Peyer's patch (tissue), 4 donors: ENCODE measurements at regions not wholly inside any gene's neighbourhood (a gene's known extent, or its start where the extent isn't known, plus 50 kb on each side); places are given as distances from the start of the nearest gene placed in this dataset.
"Not testable (repeated sequence)": the region's sequence is repeated elsewhere in the genome, so short reads cannot be mapped to it uniquely, and the experiment has no call there.

Experiments
- DNase-seq, 3 donors: peaks; one replicate each; pipeline ENCODE4 v3.0.0-alpha.2; 2017 to 2019
- H3K27ac ChIP-seq, 4 donors: fragments of 200-600 bp; sonication (generic); one replicate each; pipeline ENCODE4 v1.5.1; 2016 to 2019
- H3K27me3 ChIP-seq, 2 donors: fragments of 200-600 bp; sonication (generic); one replicate each; pipeline ENCODE4 v1.5.1; 2019
- H3K36me3 ChIP-seq, 3 donors: fragments of 200-600 bp; sonication (generic); one replicate each; pipeline ENCODE4 v1.5.1; 2016 to 2019
- H3K4me1 ChIP-seq, 4 donors: fragments of 200-600 bp; sonication (generic); one replicate each; pipeline ENCODE4 v1.5.1; 2016 to 2019
- H3K4me3 ChIP-seq, 4 donors: fragments of 200-600 bp; sonication (generic); 1 replicate in 3 of 4; 2 replicates in 1 of 4; pipeline ENCODE4 v1.5.1; 2016 to 2019; ENCODE audit warnings: mild to moderate bottlenecking in 1 of 4
- H3K9me3 ChIP-seq, 4 donors: fragments of 200-600 bp; sonication (generic); one replicate each; pipeline ENCODE4 v1.5.1; 2016 to 2019; ENCODE audit warnings: mild to moderate bottlenecking in 1 of 4
- POLR2A ChIP-seq, 2 donors: fragments of 450-650 bp; IDR thresholded peaks; one replicate each; pipeline ENCODE4 v1.5.1; 2017; ENCODE audit warnings: antibody characterized with exemption in 2 of 2, mild to moderate bottlenecking in 2 of 2, moderate library complexity in 2 of 2
- TF ChIP-seq, protein P1 (sequence below), 6 experiments: fragments of 450-650 bp in 4 of 6; fragments of 200-600 bp in 2 of 6; sonication (generic) in 1 of 6; IDR thresholded peaks; one replicate each; pipeline ENCODE4 v1.5.1; 2017 to 2019; ENCODE audit warnings: antibody characterized with exemption in 6 of 6, mild to moderate bottlenecking in 3 of 6, moderate library complexity in 1 of 6

DNA sequence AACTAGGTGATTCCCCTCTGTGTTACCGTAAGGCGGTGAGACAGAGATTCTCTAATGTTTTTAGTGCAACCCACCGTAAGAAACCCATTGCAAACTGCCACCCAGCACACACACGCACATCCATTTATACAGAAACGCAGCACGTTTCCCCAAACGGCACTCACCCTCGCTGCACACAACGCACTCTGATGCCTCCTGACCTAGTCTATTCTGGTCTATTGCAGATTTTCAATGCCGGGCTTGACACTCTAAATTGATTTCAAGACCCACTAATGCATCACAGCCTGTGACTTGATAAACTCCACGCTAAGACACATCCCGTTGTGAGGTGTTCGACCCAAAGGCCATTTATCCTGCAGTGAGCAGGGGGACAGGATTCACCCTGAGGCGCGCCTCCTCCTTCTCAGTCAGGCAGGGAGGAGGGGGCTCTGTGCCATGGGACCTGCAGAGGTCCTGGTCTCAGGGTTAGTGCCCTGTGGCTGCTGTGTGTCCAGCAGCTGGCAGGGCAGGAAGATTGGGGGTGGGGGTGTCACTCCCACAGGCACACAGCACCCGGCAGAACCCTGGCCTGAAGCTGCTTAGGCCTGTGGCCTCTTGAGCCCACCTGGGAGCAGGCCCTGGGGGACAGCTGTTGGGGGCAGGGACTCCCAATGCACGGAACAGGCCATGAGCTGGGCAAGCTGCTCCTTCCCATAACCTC is 335.6 kb downstream of the PREX1 start:
- Histone ChIP-seq H3K4me1 (no peaks in the 10 kb centered on the region), H3K9me3 (no peaks in the 10 kb centered on the region), H3K4me3 (no peak overlapping the region), H3K27ac (no peak overlapping the region), H3K27me3 (no peaks in the 10 kb centered on the region), H3K36me3 (no peaks in the 10 kb centered on the region)
- no peak for DNase-seq
- no peak for TF ChIP-seq POLR2A (IDR thresholded peaks at IDR 0.05)
- TF ChIP-seq, protein P1, sequence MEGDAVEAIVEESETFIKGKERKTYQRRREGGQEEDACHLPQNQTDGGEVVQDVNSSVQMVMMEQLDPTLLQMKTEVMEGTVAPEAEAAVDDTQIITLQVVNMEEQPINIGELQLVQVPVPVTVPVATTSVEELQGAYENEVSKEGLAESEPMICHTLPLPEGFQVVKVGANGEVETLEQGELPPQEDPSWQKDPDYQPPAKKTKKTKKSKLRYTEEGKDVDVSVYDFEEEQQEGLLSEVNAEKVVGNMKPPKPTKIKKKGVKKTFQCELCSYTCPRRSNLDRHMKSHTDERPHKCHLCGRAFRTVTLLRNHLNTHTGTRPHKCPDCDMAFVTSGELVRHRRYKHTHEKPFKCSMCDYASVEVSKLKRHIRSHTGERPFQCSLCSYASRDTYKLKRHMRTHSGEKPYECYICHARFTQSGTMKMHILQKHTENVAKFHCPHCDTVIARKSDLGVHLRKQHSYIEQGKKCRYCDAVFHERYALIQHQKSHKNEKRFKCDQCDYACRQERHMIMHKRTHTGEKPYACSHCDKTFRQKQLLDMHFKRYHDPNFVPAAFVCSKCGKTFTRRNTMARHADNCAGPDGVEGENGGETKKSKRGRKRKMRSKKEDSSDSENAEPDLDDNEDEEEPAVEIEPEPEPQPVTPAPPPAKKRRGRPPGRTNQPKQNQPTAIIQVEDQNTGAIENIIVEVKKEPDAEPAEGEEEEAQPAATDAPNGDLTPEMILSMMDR (IDR thresholded peaks at IDR 0.05): no peak

DNA sequence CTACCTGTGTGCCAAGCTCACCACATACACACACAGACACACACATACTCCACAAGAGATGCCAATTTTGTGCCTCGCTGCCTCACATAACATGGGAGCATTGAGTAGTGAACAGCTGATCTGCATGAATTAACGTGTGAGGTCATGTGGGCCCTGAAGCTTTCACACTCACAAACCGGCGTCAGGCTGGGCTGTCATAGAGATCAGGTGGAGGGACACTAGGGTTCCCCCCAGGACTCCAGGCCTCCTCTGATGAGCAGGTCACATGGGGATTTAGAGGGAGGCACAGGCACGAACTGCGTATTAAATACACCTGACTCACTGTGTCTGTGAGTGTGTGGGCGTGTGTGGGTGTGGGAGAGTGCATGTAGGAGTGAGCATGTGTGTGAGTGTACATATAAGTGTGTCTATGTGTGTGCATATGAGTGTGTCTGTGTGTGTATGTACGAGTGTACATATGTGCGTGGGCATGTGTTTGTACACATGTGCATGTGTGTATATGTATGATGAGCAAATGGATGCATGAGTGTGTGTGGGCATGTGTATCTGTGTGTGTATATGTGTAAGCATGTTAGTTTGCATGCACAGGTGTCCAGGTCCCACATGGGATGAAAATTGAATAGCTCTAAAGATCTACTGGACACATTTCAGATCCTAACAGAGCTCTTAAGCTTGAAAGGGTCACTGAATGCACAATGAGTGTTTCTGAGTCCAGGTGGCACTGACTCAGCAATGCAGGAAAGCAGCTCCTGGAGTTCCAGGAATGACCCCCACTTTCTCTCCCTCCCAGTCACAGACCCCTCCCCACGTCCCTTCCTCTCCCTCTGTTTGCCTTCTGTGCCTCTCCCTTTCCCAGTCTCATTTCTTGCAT is 336.6 kb downstream of the PREX1 start:
- TF ChIP-seq, protein P1 (IDR thresholded peaks at IDR 0.05): no peak
- TF ChIP-seq POLR2A (IDR thresholded peaks at IDR 0.05): no peak
- H3K27ac ChIP-seq: no peak overlapping the region
- H3K4me3 ChIP-seq: no peak overlapping the region
- no peak for DNase-seq
- no peaks in the 10 kb centered on the region for H3K27me3 ChIP-seq
- no peaks in the 10 kb centered on the region for H3K36me3 ChIP-seq
- no peaks in the 10 kb centered on the region for H3K9me3 ChIP-seq
- H3K4me1 ChIP-seq: no peaks in the 10 kb centered on the region

DNA sequence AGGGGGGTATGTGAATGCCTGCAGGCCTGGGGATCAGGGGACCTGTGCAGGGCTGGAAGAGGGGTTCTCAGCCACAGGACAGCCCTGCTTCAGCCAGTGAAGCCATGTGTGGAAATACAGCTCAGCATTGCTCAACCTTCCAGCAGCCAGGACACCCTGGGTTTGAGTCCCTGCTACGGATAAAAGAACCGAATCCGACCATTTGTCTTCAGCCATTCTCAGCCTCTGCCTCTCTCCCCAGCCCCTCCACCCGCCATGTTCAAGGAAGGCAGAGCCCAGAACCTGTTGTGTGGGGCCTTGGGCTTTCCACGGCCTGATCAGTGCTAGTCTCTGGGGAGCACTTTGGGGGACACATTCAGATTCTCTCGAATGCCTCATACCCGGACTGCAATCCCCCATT is 337.5 kb downstream of the PREX1 start:
- not testable (repeated sequence) for DNase-seq, H3K36me3 ChIP-seq, H3K27me3 ChIP-seq, H3K4me3 ChIP-seq, H3K4me1 ChIP-seq, H3K9me3 ChIP-seq, H3K27ac ChIP-seq

DNA sequence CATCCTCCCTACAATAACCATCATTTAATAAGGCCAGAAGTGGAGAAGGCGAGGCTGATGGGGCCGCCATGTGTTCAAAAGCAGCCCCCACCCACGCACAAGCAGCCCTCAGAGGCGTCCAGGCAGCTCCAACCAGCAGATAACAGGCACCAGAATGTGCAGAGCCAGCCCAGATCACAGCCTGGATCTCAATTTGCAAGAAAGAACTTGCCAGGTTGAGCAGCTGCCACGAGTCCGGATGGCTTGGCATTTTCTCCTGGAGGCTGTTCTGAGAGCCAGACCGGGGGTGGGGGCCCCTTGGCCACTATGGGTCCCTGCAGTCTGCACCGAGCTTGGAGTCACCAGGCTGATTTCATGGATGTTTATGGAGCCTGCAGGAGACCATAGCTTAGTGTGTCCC is 338.1 kb downstream of the PREX1 start:
- Histone ChIP-seq H3K9me3 (no peaks in the 10 kb centered on the region), H3K27ac (no peak overlapping the region), H3K36me3 (no peaks in the 10 kb centered on the region), H3K27me3 (no peaks in the 10 kb centered on the region), H3K4me1 (no peaks in the 10 kb centered on the region), H3K4me3 (no peak overlapping the region)
- no peak for DNase-seq
- TF ChIP-seq, protein P1 (IDR thresholded peaks at IDR 0.05): no peak
- no peak for TF ChIP-seq POLR2A (IDR thresholded peaks at IDR 0.05)

DNA sequence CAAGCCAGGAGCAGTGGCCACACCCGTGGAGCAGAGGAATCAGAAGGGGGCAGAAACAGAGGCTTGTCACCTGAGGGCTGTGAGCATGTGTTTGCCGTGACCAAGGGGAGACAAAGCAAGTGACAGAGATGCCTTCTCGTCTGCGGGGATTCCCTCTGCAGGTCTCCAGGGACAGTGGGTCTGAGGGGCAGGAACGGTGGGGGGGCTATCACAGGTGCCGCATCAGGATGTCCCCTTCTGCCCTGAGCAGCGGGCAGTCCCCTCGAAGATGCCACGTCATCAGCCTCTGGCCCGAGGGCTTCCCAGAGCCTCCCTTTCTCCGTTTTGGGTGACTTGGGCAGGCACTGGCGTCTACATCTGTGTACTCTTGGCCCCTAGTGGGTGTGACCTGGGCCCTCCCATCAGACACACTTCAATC is 338.7 kb downstream of the PREX1 start:
- Histone ChIP-seq H3K27ac (no peak overlapping the region), H3K9me3 (no peaks in the 10 kb centered on the region), H3K4me3 (no peak overlapping the region), H3K36me3 (no peaks in the 10 kb centered on the region), H3K27me3 (no peaks in the 10 kb centered on the region), H3K4me1 (no peaks in the 10 kb centered on the region)
- DNase-seq: no peak
- TF ChIP-seq POLR2A (IDR thresholded peaks at IDR 0.05): no peak
- TF ChIP-seq, protein P1 (IDR thresholded peaks at IDR 0.05): no peak

DNA sequence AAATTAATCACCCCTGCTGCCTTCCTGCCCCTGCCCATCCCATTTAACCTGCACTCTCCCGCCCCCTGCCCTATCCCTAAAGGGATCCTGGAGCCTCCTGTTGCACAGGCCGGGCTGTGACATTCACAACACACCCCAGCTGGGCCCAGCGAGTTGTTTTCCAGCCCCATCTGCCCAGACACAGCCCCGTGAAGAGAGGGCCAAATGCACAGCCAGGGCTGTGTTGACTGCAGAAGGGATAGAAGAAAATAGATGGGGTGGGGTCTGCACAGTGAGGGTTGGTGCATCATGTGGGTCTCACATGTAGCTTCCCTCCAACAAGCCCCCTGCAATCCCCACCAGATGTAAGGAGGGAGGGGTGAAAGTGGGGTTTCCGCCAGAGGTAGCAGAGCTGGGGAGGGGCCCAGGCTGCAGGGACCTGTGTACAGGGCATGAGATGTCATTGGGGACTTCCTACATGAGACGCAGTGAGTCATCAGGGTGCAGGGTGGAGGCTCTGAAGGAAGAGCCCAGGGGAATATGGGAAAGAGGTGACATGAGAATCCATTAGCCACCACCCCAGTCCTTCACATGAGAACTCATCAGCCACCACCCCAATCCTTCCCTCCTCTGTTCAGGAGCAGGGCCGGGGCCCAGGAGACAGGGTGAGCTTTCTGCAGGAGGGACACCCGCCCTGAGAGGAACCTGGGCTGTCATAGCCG is 339.3 kb downstream of the PREX1 start:
- H3K4me1 ChIP-seq, DNase-seq, H3K27ac ChIP-seq, H3K4me3 ChIP-seq, H3K27me3 ChIP-seq, H3K36me3 ChIP-seq, H3K9me3 ChIP-seq: not testable (repeated sequence)
